Activated T-helper 17 cell treated with anti-CD3 and anti-CD28 coated beads, Interleukin-2, amount 50 U/mL, for 72 hours (primary cell): ENCODE measurements at regions not wholly inside any gene's neighbourhood (a gene's known extent, or its start where the extent isn't known, plus 50 kb on each side); places are given as distances from the start of the nearest gene placed in this dataset.
A peak's percentile ranks its signal among the peaks of the same experiment; 100 is the strongest.

Experiments
- ATAC-seq: fragments of 150-1000 bp; cut with Tn5 transposase; replicated peaks from 2 replicates; pipeline ENCODE4 v1.10.0; 2021; ENCODE audit warnings: mild to moderate bottlenecking, moderate library complexity
- H3K27ac Mint-ChIP-seq: one replicate; pipeline ENCODE4 v1.8.0; 2022; ENCODE audit warnings: mixed read lengths
- H3K27me3 Mint-ChIP-seq: one replicate; pipeline ENCODE4 v1.8.0; 2022; ENCODE audit warnings: mixed read lengths
- H3K36me3 Mint-ChIP-seq: one replicate; pipeline ENCODE4 v1.8.0; 2022; ENCODE audit warnings: low read depth, mild to moderate bottlenecking, mixed read lengths
- H3K4me1 Mint-ChIP-seq: one replicate; pipeline ENCODE4 v1.8.0; 2022; ENCODE audit warnings: mixed read lengths
- H3K4me3 Mint-ChIP-seq: one replicate; pipeline ENCODE4 v1.8.0; 2022; ENCODE audit warnings: mild to moderate bottlenecking, mixed read lengths
- H3K9me3 Mint-ChIP-seq: one replicate; pipeline ENCODE4 v1.8.0; 2022; ENCODE audit warnings: mixed read lengths

- H3K4me1 Mint-ChIP-seq = peaks cover 29% of the 10 kb centered on the region
- peaks cover 4% of the 10 kb centered on the region for H3K9me3 Mint-ChIP-seq
- no peak for ATAC-seq
- no peak overlapping the region for H3K4me3 Mint-ChIP-seq
- peaks cover 9% of the 10 kb centered on the region for H3K27me3 Mint-ChIP-seq
- no peak overlapping the region for H3K27ac Mint-ChIP-seq
- H3K36me3 Mint-ChIP-seq = no peaks in the 10 kb centered on the region
Observed at GRCh38 chr1:9419369-9420041, 119.8 kb upstream of the SLC25A33 start.

- Mint-ChIP-seq H3K27me3 (peaks cover 9% of the 10 kb centered on the region), H3K36me3 (no peaks in the 10 kb centered on the region), H3K9me3 (peaks cover 4% of the 10 kb centered on the region), H3K4me1 (peaks cover 38% of the 10 kb centered on the region), H3K4me3 (peak overlapping the region; percentile 32), H3K27ac (no peak overlapping the region)
- ATAC-seq = peak; percentile 27
Observed at GRCh38 chr1:9420835-9421532, 118.3 kb upstream of the SLC25A33 start.

- Mint-ChIP-seq H3K36me3 (no peaks in the 10 kb centered on the region), H3K4me1 (peaks cover 38% of the 10 kb centered on the region), H3K9me3 (peaks cover 4% of the 10 kb centered on the region), H3K4me3 (no peak overlapping the region), H3K27me3 (peaks cover 5% of the 10 kb centered on the region), H3K27ac (no peak overlapping the region)
- ATAC-seq = no peak
Observed at GRCh38 chr1:9421533-9421873, 117.8 kb upstream of the SLC25A33 start.

- Mint-ChIP-seq H3K9me3 (no peaks in the 10 kb centered on the region), H3K4me3 (no peak overlapping the region), H3K4me1 (peaks cover 32% of the 10 kb centered on the region), H3K27me3 (no peaks in the 10 kb centered on the region), H3K27ac (no peak overlapping the region), H3K36me3 (no peaks in the 10 kb centered on the region)
- no peak for ATAC-seq
Observed at GRCh38 chr1:9422321-9422720, 116.9 kb upstream of the SLC25A33 start.

GRCh38 chr1:9422911-9423505, 116.3 kb upstream of the SLC25A33 start:
- no peak for ATAC-seq
- Mint-ChIP-seq H3K4me3 (no peak overlapping the region), H3K27ac (no peak overlapping the region), H3K27me3 (no peaks in the 10 kb centered on the region), H3K4me1 (peaks cover 25% of the 10 kb centered on the region), H3K9me3 (no peaks in the 10 kb centered on the region), H3K36me3 (no peaks in the 10 kb centered on the region)

GRCh38 chr1:9424261-9424660, 115.0 kb upstream of the SLC25A33 start:
- peaks cover 27% of the 10 kb centered on the region for H3K4me1 Mint-ChIP-seq
- no peak for ATAC-seq
- peaks cover 7% of the 10 kb centered on the region for H3K36me3 Mint-ChIP-seq
- no peak overlapping the region for H3K27ac Mint-ChIP-seq
- H3K4me3 Mint-ChIP-seq = no peak overlapping the region
- no peaks in the 10 kb centered on the region for H3K27me3 Mint-ChIP-seq
- no peaks in the 10 kb centered on the region for H3K9me3 Mint-ChIP-seq

- Mint-ChIP-seq H3K4me1 (peaks cover 30% of the 10 kb centered on the region), H3K27ac (peak overlapping the region; percentile 50), H3K36me3 (peaks cover 7% of the 10 kb centered on the region), H3K9me3 (no peaks in the 10 kb centered on the region), H3K27me3 (no peaks in the 10 kb centered on the region), H3K4me3 (peak overlapping the region; percentile 62)
- ATAC-seq = no peak
Observed at GRCh38 chr1:9425859-9426258, 113.4 kb upstream of the SLC25A33 start.

GRCh38 chr1:9426291-9426711, 113.0 kb upstream of the SLC25A33 start:
- Mint-ChIP-seq H3K27me3 (no peaks in the 10 kb centered on the region), H3K9me3 (no peaks in the 10 kb centered on the region), H3K27ac (peak overlapping the region; percentile 50), H3K36me3 (peaks cover 7% of the 10 kb centered on the region), H3K4me3 (peak overlapping the region; percentile 62), H3K4me1 (peaks cover 27% of the 10 kb centered on the region)
- ATAC-seq = peak; percentile 47

GRCh38 chr1:9427388-9427787, 111.9 kb upstream of the SLC25A33 start:
- Mint-ChIP-seq H3K27ac (no peak overlapping the region), H3K4me3 (peak overlapping the region; percentile 26), H3K36me3 (peaks cover 7% of the 10 kb centered on the region), H3K4me1 (peaks cover 27% of the 10 kb centered on the region), H3K27me3 (no peaks in the 10 kb centered on the region), H3K9me3 (no peaks in the 10 kb centered on the region)
- no peak for ATAC-seq

- Mint-ChIP-seq H3K4me3 (peak overlapping the region; percentile 84), H3K9me3 (no peaks in the 10 kb centered on the region), H3K27me3 (no peaks in the 10 kb centered on the region), H3K4me1 (peaks cover 27% of the 10 kb centered on the region), H3K36me3 (peaks cover 7% of the 10 kb centered on the region), H3K27ac (peak overlapping the region; percentile 88)
- ATAC-seq = peak; percentile 96
Observed at GRCh38 chr1:9428601-9429341, 110.5 kb upstream of the SLC25A33 start.

GRCh38 chr1:9429342-9429711, 109.9 kb upstream of the SLC25A33 start:
- H3K27ac Mint-ChIP-seq = peak overlapping the region; percentile 88
- no peaks in the 10 kb centered on the region for H3K9me3 Mint-ChIP-seq
- peak overlapping the region; percentile 84 for H3K4me3 Mint-ChIP-seq
- H3K4me1 Mint-ChIP-seq = peaks cover 27% of the 10 kb centered on the region
- peaks cover 7% of the 10 kb centered on the region for H3K36me3 Mint-ChIP-seq
- ATAC-seq = no peak
- H3K27me3 Mint-ChIP-seq = no peaks in the 10 kb centered on the region

GRCh38 chr1:9434247-9435152, 104.8 kb upstream of the SLC25A33 start:
- H3K36me3 Mint-ChIP-seq = no peaks in the 10 kb centered on the region
- no peaks in the 10 kb centered on the region for H3K9me3 Mint-ChIP-seq
- no peak overlapping the region for H3K4me3 Mint-ChIP-seq
- peaks cover 4% of the 10 kb centered on the region for H3K4me1 Mint-ChIP-seq
- no peak overlapping the region for H3K27ac Mint-ChIP-seq
- ATAC-seq = no peak
- H3K27me3 Mint-ChIP-seq = no peaks in the 10 kb centered on the region

GRCh38 chr1:9435153-9435636, 104.1 kb upstream of the SLC25A33 start:
- Mint-ChIP-seq H3K4me1 (no peaks in the 10 kb centered on the region), H3K27ac (no peak overlapping the region), H3K27me3 (no peaks in the 10 kb centered on the region), H3K9me3 (no peaks in the 10 kb centered on the region), H3K4me3 (no peak overlapping the region), H3K36me3 (no peaks in the 10 kb centered on the region)
- no peak for ATAC-seq
